HCT116 (cell line): ENCODE measurements at regions not wholly inside any gene's neighbourhood (a gene's known extent, or its start where the extent isn't known, plus 50 kb on each side); places are given as distances from the start of the nearest gene placed in this dataset.

Source experiments
- ATAC-seq: fragments of 200-7000 bp; cut with Tn5 transposase; 2 replicates; pipeline ENCODE4 v1.9.1; 2020; ENCODE audit warnings: mild to moderate bottlenecking, moderate library complexity
- BruUV-seq: library from RNA; stranded (reverse); fragments of 400-500 nt; replicated peaks from 2 replicates; lab custom pipeline; 2021; lab: Mats Ljungman, UMichigan
- CTCF ChIA-PET: fragments of 300-600 bp; sonication (Branson Sonifier 250); formaldehyde crosslinking; loops from one replicate; lab custom pipeline; 2021; ENCODE audit warnings: antibody characterized with exemption; lab: Charles Lee
- POLR2A ChIA-PET: fragments of 300-600, 350-600 bp; sonication (Branson Sonifier 250); formaldehyde crosslinking; loops from one replicate; lab custom pipeline; 2021; ENCODE audit warnings: antibody characterized with exemption; lab: Charles Lee
- RAD21 ChIA-PET, 2 experiments: fragments of 300-600 bp; sonication (Branson Sonifier 250); formaldehyde crosslinking; loops; one replicate each; lab custom pipeline; 2023; ENCODE audit warnings: low total read pairs in 2 of 2; ENCODE audit not compliant: uncharacterized antibody in 2 of 2, unreplicated experiment in 2 of 2, low non-redundant PET in 1 of 2; lab: Charles Lee
- DNase-seq: peaks from one replicate; pipeline ENCODE4 v3.0.0-alpha.2; 2010; ENCODE audit warnings: low read depth, low spot score
- H2AFZ ChIP-seq: fragments of 200-600 bp; shearing (Covaris generic), sonication (generic); 2 replicates; pipeline ENCODE4 v1.6.1; 2017; ENCODE audit warnings: low read depth, mixed run types, mixed read lengths, antibody characterized with exemption, low read length; ENCODE audit not compliant: poor library complexity, severe bottlenecking
- H3K27ac ChIP-seq: 2 replicates; pipeline ENCODE4 v1.5.1; 2012; ENCODE audit warnings: low read depth, low read length
- H3K27me3 ChIP-seq: fragments of 200-600 bp; sonication (generic); 2 replicates; pipeline ENCODE4 v1.6.1; 2016; ENCODE audit warnings: mixed run types, low read length, mixed read lengths; ENCODE audit not compliant: insufficient read depth
- H3K36me3 ChIP-seq, 2 experiments: fragments of 200-500 bp in 1 of 2; fragments of 200-600 bp in 1 of 2; sonication (Bioruptor generic) in 1 of 2; sonication (generic) in 1 of 2; 2 replicates each; pipeline versions ENCODE4 v1.5.1 to v1.6.1; 2014 to 2016; ENCODE audit warnings: low read length in 2 of 2, inconsistent platforms in 1 of 2, mixed read lengths in 1 of 2, mixed run types in 1 of 2; ENCODE audit not compliant: insufficient read depth in 2 of 2, control insufficient read depth in 1 of 2
- H3K4me1 ChIP-seq, 2 experiments: fragments of 200-600 bp in 1 of 2; sonication (generic) in 1 of 2; 2 replicates each; pipeline versions ENCODE4 v1.5.1 to v1.6.1; 2012 to 2017; ENCODE audit warnings: low read length in 2 of 2, inconsistent platforms in 1 of 2, mild to moderate bottlenecking in 1 of 2, mixed read lengths in 1 of 2, mixed run types in 1 of 2, moderate library complexity in 1 of 2; ENCODE audit not compliant: insufficient read depth in 2 of 2, control insufficient read depth in 1 of 2
- H3K4me2 ChIP-seq: fragments of 200-600 bp; sonication (generic); 2 replicates; pipeline ENCODE4 v1.6.1; 2017; ENCODE audit warnings: mixed run types, low read length, mixed read lengths
- H3K4me3 ChIP-seq, 2 experiments: fragments of 200-600 bp in 1 of 2; sonication (generic) in 1 of 2; replicated peaks in 1 of 2; 2 replicates each; pipeline ENCODE4 v1.5.1; 2011 to 2016; ENCODE audit warnings: low read length in 2 of 2, control low read depth in 1 of 2, low read depth in 1 of 2, mild to moderate bottlenecking in 1 of 2, mixed read lengths in 1 of 2, mixed run types in 1 of 2
- H3K79me2 ChIP-seq: fragments of 200-600 bp; sonication (generic); 2 replicates; pipeline ENCODE4 v1.6.1; 2017; ENCODE audit warnings: mild to moderate bottlenecking, mixed run types, low read length, moderate library complexity, mixed read lengths; ENCODE audit not compliant: insufficient read depth
- H3K9ac ChIP-seq: fragments of 200-600 bp; sonication (generic); 2 replicates; pipeline ENCODE4 v1.6.1; 2016; ENCODE audit warnings: low read length, mixed read lengths
- H3K9me2 ChIP-seq: fragments of 200-600 bp; sonication (generic), shearing (Covaris generic); 2 replicates; pipeline ENCODE4 v1.6.1; 2017; ENCODE audit warnings: mixed run types, mild to moderate bottlenecking, moderate library complexity; ENCODE audit not compliant: insufficient read depth
- H3K9me3 ChIP-seq, 2 experiments: fragments of 200-500 bp in 1 of 2; fragments of 200-600 bp in 1 of 2; sonication (Bioruptor generic) in 1 of 2; sonication (generic) in 1 of 2; 2 replicates each; pipeline ENCODE4 v1.6.1; 2014 to 2017; ENCODE audit warnings: low read length in 2 of 2, mixed read lengths in 2 of 2, inconsistent platforms in 1 of 2, low read depth in 1 of 2, mild to moderate bottlenecking in 1 of 2, mixed run types in 1 of 2, moderate library complexity in 1 of 2; ENCODE audit not compliant: control insufficient read depth in 1 of 2, insufficient read depth in 1 of 2
- H4K20me1 ChIP-seq: fragments of 200-600 bp; sonication (generic), shearing (Covaris generic); 2 replicates; pipeline ENCODE4 v1.6.1; 2017; ENCODE audit warnings: mixed run types, mild to moderate bottlenecking, moderate library complexity; ENCODE audit not compliant: insufficient read depth
- EZH2 ChIP-seq: fragments of 200-600 bp; sonication (generic); IDR thresholded peaks from 2 replicates; pipeline ENCODE4 v1.6.1; 2017; ENCODE audit warnings: antibody characterized with exemption, mixed run types
- FOSL1 ChIP-seq: IDR thresholded peaks from 2 replicates; pipeline ENCODE4 v1.6.1; 2012; ENCODE audit warnings: low read depth
- JUND ChIP-seq: IDR thresholded peaks from 2 replicates; pipeline ENCODE4 v1.6.1; 2012
- POLR2A ChIP-seq: IDR thresholded peaks from 2 replicates; pipeline ENCODE4 v1.7.0; 2011; ENCODE audit warnings: borderline replicate concordance; ENCODE audit not compliant: insufficient read depth, insufficient read length; ENCODE audit errors: extremely low read depth
- SIN3A ChIP-seq: IDR thresholded peaks from 2 replicates; pipeline ENCODE4 v1.6.1; 2012; ENCODE audit warnings: low read depth
- SRF ChIP-seq: IDR thresholded peaks from 2 replicates; pipeline ENCODE4 v1.6.1; 2012; ENCODE audit warnings: low read depth
- TCF7L2 ChIP-seq: IDR thresholded peaks from 2 replicates; pipeline ENCODE4 v1.7.0; 2011; ENCODE audit warnings: borderline replicate concordance, inconsistent platforms; ENCODE audit not compliant: insufficient read depth, insufficient read length; ENCODE audit errors: extremely low read depth
- YY1 ChIP-seq: IDR thresholded peaks from 2 replicates; pipeline ENCODE4 v1.6.1; 2011; ENCODE audit warnings: low read length, low read depth, moderate library complexity, mild to moderate bottlenecking; ENCODE audit not compliant: insufficient replicate concordance; ENCODE audit errors: extremely low read depth
- ZBTB33 ChIP-seq: IDR thresholded peaks from 2 replicates; pipeline ENCODE4 v1.6.1; 2011; ENCODE audit warnings: mild to moderate bottlenecking, low read length, moderate library complexity; ENCODE audit not compliant: insufficient replicate concordance; ENCODE audit errors: extremely low read depth
- ZNF274 ChIP-seq: fragments of 200-500 bp; sonication (Bioruptor generic); IDR thresholded peaks from 2 replicates; pipeline ENCODE4 v1.6.1; 2014; ENCODE audit warnings: mild to moderate bottlenecking, low read depth, low read length, inconsistent platforms
- intact Hi-C: fragments of 100-400 bp; cut with micrococcal nuclease; formaldehyde crosslinking; loops from 2 replicates; pipeline ENCODE4 v1.10.0; 2022
- TF ChIP-seq, protein P1 (sequence below): IDR thresholded peaks from 2 replicates; pipeline ENCODE4 v1.6.1; 2012; ENCODE audit warnings: low read depth
- TF ChIP-seq, protein P2 (sequence below), 3 experiments: fragments of 200-600 bp in 1 of 3; sonication (generic) in 1 of 3; IDR thresholded peaks in 2 of 3; conservative IDR thresholded peaks in 1 of 3; 2 replicates each; pipeline ENCODE4 v1.5.1; 2012 to 2017; ENCODE audit warnings: low read depth in 2 of 3, low read length in 2 of 3, antibody characterized with exemption in 1 of 3, borderline replicate concordance in 1 of 3, control low read depth in 1 of 3, mild to moderate bottlenecking in 1 of 3, mixed read lengths in 1 of 3, mixed run types in 1 of 3, moderate library complexity in 1 of 3; ENCODE audit not compliant: insufficient read depth in 1 of 3
- TF ChIP-seq, protein P3 (sequence below): IDR thresholded peaks from 2 replicates; pipeline ENCODE4 v1.6.1; 2012

GRCh38 chr9:115921301-115921700, 232.3 kb upstream of the PAPPA start:
- Histone ChIP-seq H3K4me1 (no peaks in the 10 kb centered on the region), H3K4me3 (no peak overlapping the region), H3K4me2 (no peak overlapping the region), H2AFZ (no peak overlapping the region), H3K27ac (no peak overlapping the region), H3K27me3 (no peaks in the 10 kb centered on the region; the same call in 1 of the 2 replicates), H4K20me1 (no peaks in the 10 kb centered on the region; the same call in 1 of the 2 replicates), H3K9ac (no peak overlapping the region), H3K36me3 (no peaks in the 10 kb centered on the region), H3K9me2 (no peaks in the 10 kb centered on the region), H3K79me2 (no peaks in the 10 kb centered on the region), H3K9me3 (no peaks in the 10 kb centered on the region)
- TF ChIP-seq TCF7L2: no peak
- no peak for TF ChIP-seq ZBTB33
- TF ChIP-seq, protein P1, sequence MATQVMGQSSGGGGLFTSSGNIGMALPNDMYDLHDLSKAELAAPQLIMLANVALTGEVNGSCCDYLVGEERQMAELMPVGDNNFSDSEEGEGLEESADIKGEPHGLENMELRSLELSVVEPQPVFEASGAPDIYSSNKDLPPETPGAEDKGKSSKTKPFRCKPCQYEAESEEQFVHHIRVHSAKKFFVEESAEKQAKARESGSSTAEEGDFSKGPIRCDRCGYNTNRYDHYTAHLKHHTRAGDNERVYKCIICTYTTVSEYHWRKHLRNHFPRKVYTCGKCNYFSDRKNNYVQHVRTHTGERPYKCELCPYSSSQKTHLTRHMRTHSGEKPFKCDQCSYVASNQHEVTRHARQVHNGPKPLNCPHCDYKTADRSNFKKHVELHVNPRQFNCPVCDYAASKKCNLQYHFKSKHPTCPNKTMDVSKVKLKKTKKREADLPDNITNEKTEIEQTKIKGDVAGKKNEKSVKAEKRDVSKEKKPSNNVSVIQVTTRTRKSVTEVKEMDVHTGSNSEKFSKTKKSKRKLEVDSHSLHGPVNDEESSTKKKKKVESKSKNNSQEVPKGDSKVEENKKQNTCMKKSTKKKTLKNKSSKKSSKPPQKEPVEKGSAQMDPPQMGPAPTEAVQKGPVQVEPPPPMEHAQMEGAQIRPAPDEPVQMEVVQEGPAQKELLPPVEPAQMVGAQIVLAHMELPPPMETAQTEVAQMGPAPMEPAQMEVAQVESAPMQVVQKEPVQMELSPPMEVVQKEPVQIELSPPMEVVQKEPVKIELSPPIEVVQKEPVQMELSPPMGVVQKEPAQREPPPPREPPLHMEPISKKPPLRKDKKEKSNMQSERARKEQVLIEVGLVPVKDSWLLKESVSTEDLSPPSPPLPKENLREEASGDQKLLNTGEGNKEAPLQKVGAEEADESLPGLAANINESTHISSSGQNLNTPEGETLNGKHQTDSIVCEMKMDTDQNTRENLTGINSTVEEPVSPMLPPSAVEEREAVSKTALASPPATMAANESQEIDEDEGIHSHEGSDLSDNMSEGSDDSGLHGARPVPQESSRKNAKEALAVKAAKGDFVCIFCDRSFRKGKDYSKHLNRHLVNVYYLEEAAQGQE: no peak
- TF ChIP-seq ZNF274: no peak
- no peak for TF ChIP-seq YY1
- TF ChIP-seq, protein P2, sequence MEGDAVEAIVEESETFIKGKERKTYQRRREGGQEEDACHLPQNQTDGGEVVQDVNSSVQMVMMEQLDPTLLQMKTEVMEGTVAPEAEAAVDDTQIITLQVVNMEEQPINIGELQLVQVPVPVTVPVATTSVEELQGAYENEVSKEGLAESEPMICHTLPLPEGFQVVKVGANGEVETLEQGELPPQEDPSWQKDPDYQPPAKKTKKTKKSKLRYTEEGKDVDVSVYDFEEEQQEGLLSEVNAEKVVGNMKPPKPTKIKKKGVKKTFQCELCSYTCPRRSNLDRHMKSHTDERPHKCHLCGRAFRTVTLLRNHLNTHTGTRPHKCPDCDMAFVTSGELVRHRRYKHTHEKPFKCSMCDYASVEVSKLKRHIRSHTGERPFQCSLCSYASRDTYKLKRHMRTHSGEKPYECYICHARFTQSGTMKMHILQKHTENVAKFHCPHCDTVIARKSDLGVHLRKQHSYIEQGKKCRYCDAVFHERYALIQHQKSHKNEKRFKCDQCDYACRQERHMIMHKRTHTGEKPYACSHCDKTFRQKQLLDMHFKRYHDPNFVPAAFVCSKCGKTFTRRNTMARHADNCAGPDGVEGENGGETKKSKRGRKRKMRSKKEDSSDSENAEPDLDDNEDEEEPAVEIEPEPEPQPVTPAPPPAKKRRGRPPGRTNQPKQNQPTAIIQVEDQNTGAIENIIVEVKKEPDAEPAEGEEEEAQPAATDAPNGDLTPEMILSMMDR (IDR thresholded peaks at IDR 0.05 in 2 of 3, conservative IDR thresholded peaks at IDR 0.05 in 1 of 3; ENCODE audit: borderline replicate concordance in 1 of 3, insufficient read depth in 1 of 3, low read depth in 2 of 3, low read length in 2 of 3): no peak
- TF ChIP-seq, protein P3, sequence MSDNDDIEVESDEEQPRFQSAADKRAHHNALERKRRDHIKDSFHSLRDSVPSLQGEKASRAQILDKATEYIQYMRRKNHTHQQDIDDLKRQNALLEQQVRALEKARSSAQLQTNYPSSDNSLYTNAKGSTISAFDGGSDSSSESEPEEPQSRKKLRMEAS: no peak
- no peak for TF ChIP-seq JUND
- TF ChIP-seq EZH2: no peak
- TF ChIP-seq POLR2A: no peak
- no peak for TF ChIP-seq FOSL1
- TF ChIP-seq SRF: no peak
- TF ChIP-seq SIN3A: no peak
- CTCF ChIA-PET: no interaction called here
- no TSS peak for BruUV-seq
- RAD21 ChIA-PET: no interaction called here
- POLR2A ChIA-PET: no interaction called here
- ATAC-seq (no peak), DNase-seq (no peak)
- intact Hi-C loops: no loop called here
